ENCODE measurements at regions not wholly inside any gene's neighbourhood (a gene's known extent, or its start where the extent isn't known, plus 50 kb on each side); places are given as distances from the start of the nearest gene placed in this dataset.

DNA sequence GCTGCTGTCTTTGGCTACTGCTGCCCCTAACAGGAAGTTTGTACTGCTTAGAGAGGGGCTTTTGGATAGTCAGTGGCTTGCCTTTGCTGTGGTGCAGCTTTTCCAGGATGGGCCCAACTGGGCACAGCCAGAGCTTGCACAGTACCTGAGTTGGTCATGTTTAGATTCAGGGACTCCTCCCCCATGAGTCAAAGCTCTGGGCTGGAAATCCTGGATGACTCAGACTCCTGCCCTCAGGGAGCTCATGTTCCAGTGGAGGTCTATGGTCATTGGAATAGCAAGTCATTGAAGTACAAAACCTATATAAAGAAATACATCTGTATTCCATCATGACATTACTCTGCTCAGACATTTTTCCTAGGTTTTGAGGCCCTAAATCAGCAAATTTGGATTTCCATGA lies 66.7 kb upstream of the PJA1 start:
- ATAC-seq (no peak), DNase-seq (no peak)
- Histone ChIP-seq H3K9me3 (no peaks in the 10 kb centered on the region), H3K27me3 (peaks cover 0 to 11% (median 0%) of the 10 kb centered on the region in 7 donors), H3K36me3 (no peaks in the 10 kb centered on the region), H3K4me1 (no peaks in the 10 kb centered on the region), H3K27ac (no peak overlapping the region), H3K4me3 (no peak overlapping the region)
- TF ChIP-seq, protein P1, sequence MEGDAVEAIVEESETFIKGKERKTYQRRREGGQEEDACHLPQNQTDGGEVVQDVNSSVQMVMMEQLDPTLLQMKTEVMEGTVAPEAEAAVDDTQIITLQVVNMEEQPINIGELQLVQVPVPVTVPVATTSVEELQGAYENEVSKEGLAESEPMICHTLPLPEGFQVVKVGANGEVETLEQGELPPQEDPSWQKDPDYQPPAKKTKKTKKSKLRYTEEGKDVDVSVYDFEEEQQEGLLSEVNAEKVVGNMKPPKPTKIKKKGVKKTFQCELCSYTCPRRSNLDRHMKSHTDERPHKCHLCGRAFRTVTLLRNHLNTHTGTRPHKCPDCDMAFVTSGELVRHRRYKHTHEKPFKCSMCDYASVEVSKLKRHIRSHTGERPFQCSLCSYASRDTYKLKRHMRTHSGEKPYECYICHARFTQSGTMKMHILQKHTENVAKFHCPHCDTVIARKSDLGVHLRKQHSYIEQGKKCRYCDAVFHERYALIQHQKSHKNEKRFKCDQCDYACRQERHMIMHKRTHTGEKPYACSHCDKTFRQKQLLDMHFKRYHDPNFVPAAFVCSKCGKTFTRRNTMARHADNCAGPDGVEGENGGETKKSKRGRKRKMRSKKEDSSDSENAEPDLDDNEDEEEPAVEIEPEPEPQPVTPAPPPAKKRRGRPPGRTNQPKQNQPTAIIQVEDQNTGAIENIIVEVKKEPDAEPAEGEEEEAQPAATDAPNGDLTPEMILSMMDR (IDR thresholded peaks at IDR 0.05), result no peak
- intact Hi-C loops (cut with DNase I), result loop anchor here in 4 of 10 donors (5.0 to 10.0 kb wide), 3 partner anchors 50 to 153 kb away; no protein-coding TSS in a partner anchor

DNA sequence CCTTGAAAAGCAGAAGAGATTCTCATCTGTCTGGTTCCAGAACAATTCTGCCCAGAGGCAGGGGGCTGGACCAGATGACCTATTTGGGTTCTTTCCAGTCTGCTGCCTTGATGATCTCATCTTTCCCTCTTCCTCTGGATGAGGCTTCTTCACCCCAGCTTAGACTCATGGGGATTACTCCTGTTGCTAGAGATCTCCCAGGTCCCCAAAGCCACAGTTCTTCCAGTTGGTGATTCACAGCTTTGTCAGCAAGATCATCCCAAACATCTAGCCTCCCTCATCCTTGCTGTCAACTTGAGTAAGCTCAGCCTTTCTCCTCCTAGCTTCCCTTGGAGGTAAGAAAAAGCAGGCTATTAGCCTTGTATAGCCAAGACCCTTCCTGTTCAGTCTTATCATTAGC lies 64.2 kb upstream of the PJA1 start:
- Histone ChIP-seq H3K27ac (no peak overlapping the region), H3K4me1 (no peaks in the 10 kb centered on the region), H3K9me3 (no peaks in the 10 kb centered on the region), H3K27me3 (peaks cover 0 to 11% (median 0%) of the 10 kb centered on the region in 7 donors), H3K4me3 (no peak overlapping the region), H3K36me3 (no peaks in the 10 kb centered on the region)
- DNase-seq, result no peak
- no peak for ATAC-seq
- intact Hi-C loops (cut with DNase I), result loop anchor here in 6 of 10 donors (5.0 to 10.0 kb wide), 5 partner anchors 55 to 165 kb away; no protein-coding TSS in a partner anchor
- TF ChIP-seq, protein P1 (IDR thresholded peaks at IDR 0.05), result no peak

DNA sequence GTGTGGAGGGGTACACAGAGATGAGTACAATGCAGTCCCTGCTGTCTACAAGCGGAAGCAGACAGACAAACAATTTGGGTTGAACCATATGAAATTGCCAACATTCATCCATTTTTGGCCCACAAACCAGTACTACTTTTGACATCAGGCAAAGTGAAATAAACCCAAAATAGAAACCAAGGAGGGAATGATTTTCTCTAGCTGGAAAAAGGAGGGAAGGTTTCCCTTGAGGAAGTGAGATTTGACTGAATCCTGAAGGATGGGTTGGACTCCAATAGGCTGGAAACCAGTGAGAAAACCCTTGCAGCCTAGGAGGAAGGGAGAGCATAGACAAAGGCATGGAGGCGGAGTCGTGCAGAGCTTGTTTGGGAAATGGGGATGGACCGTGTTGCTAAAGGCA lies 63.5 kb upstream of the PJA1 start:
- Histone ChIP-seq H3K27ac (no peak overlapping the region), H3K9me3 (no peaks in the 10 kb centered on the region), H3K4me1 (no peaks in the 10 kb centered on the region), H3K27me3 (peaks cover 0 to 18% (median 0%) of the 10 kb centered on the region in 7 donors), H3K36me3 (no peaks in the 10 kb centered on the region), H3K4me3 (no peak overlapping the region)
- WGBS, 2 donors, result 69 to 80% methylated on average over 4 of the region's 4 CpGs
- DNase-seq (no peak), ATAC-seq (no peak)
- TF ChIP-seq, protein P1 (IDR thresholded peaks at IDR 0.05), result no peak
- intact Hi-C loops (cut with DNase I), result loop anchor here in 6 of 10 donors (5.0 to 10.0 kb wide), 5 partner anchors 56 to 164 kb away; no protein-coding TSS in a partner anchor

DNA sequence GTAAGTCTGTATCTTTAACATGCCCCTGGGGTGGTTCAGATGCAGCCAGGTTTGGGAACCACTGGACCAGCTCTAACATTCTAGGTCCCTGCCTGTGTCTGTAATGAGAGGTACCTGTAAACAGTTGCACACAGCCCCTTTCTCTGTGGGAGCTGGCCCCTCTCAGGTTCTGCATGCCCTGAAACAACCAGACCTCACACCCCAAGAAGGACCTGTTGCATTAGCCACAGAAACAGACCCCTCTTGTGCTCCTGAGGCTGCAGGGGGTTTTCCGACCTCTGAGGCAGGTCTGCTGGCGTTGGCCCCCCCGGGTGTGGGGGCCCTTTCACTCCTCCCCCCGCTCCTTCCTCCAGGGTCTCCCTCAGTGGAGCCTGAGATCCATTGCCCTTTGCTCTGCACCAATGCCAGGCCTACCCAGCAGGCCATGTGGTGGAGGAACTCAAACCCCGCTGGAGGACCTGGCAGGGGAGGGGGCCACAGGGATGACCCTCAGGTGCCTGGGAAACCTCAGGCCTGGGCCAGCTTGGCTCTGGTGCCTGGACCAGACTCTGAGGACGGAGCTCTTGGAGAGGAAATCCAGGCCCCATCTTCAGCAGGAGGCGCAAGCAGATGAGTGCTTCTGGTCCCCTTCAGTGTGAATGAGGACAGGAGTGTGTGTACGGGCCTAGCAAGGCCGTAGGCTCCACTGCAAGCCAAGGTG lies 61.4 kb upstream of the PJA1 start:
- 81 to 91% methylated on average over 9 of the region's 9 CpGs for WGBS, 2 donors
- intact Hi-C loops (cut with DNase I), result loop anchor here in 6 of 10 donors (5.0 to 10.0 kb wide), 5 partner anchors 58 to 162 kb away; no protein-coding TSS in a partner anchor

More for the DNA sequence above, 61.4 kb upstream of the PJA1 start:
- peaks cover 0 to 7% (median 0%) of the 10 kb centered on the region in 9 donors for H3K4me1 ChIP-seq
- no peak overlapping the region for H3K27ac ChIP-seq
- H3K4me3 ChIP-seq, result no peak overlapping the region
- H3K36me3 ChIP-seq, result no peaks in the 10 kb centered on the region
- no peaks in the 10 kb centered on the region for H3K9me3 ChIP-seq
- DNase-seq (no peak), ATAC-seq (no peak)
- H3K27me3 ChIP-seq, result peaks cover 0 to 30% (median 0%) of the 10 kb centered on the region in 7 donors
- TF ChIP-seq, protein P1 (IDR thresholded peaks at IDR 0.05), result no peak

Measured in heart right ventricle (tissue), 16 donors.